ENCODE measurements at regions not wholly inside any gene's neighbourhood (a gene's known extent, or its start where the extent isn't known, plus 50 kb on each side); places are given as distances from the start of the nearest gene placed in this dataset.

DNA sequence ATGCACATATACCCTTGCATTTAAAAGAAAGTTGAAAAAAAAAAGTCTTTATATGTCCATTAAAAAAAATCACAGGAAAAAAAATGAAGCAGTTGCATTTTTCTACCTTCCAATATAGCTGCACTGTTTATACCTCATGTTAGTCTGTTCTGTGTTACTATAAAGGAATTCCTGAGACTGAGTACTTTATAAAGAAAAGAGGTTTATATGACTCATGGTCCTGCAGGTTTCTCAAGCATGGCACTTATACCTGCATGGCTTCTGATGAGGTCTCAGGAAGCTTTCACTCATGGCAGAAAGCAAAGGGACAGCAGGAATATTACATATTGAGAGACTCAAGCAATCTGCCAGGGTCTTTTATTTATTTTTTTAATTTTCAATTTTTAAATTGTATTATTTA is 277.2 kb upstream of the BCHE start:
- Histone ChIP-seq H3K27me3 (ENCODE audit: control insufficient read depth in 1 of 2, insufficient read depth in 2 of 2, low read length in 2 of 2) (no peaks in the 10 kb centered on the region), H3K4me2 (ENCODE audit: low read depth, low read length) (no peak overlapping the region), H3K36me3 (replicated peaks in 1 of 2; ENCODE audit: control insufficient read depth in 1 of 2, insufficient read depth in 2 of 2, low read length in 2 of 2) (no peaks in the 10 kb centered on the region), H3K4me1 (ENCODE audit: insufficient read depth, low read length) (no peaks in the 10 kb centered on the region), H3K9me3 (ENCODE audit: low read length) (no peaks in the 10 kb centered on the region), H4K20me1 (ENCODE audit: insufficient read depth, low read length) (no peaks in the 10 kb centered on the region), H3K9ac (ENCODE audit: insufficient read depth, low read depth, low read length) (no peak overlapping the region), H3K4me3 (replicated peaks in 1 of 3; ENCODE audit: insufficient read depth in 1 of 3, low read depth in 2 of 3, low read length in 3 of 3) (no peak overlapping the region), H2AFZ (ENCODE audit: low read length) (no peak overlapping the region), H3K27ac (ENCODE audit: extremely low read length, insufficient read depth, low read length) (no peak overlapping the region), H3K79me2 (ENCODE audit: insufficient read depth, low read length) (no peaks in the 10 kb centered on the region)
- in situ Hi-C loops (cut with HindIII; ENCODE audit: extremely low pct_ligation_motif_present, low pct_unique_long_range_greater_than_20kb) (no loop called here), intact Hi-C loops (cut with micrococcal nuclease; ENCODE audit: unreplicated experiment) (no loop called here)
- POLR2A ChIA-PET, result no interaction called here
- no TSS peak for BruUV-seq (replicated peaks)
- CTCF ChIA-PET (ENCODE audit: low intra/inter-chr PET ratio, low total read pairs), result no interaction called here
- TF ChIP-seq, protein P1, sequence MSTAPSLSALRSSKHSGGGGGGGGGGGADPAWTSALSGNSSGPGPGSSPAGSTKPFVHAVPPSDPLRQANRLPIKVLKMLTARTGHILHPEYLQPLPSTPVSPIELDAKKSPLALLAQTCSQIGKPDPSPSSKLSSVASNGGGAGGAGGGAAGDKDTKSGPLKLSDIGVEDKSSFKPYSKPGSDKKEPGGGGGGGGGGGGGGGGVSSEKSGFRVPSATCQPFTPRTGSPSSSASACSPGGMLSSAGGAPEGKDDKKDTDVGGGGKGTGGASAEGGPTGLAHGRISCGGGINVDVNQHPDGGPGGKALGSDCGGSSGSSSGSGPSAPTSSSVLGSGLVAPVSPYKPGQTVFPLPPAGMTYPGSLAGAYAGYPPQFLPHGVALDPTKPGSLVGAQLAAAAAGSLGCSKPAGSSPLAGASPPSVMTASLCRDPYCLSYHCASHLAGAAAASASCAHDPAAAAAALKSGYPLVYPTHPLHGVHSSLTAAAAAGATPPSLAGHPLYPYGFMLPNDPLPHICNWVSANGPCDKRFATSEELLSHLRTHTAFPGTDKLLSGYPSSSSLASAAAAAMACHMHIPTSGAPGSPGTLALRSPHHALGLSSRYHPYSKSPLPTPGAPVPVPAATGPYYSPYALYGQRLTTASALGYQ (CRISPR knock-in tag; IDR thresholded peaks at IDR 0.05), result no peak
- TF ChIP-seq ISX (CRISPR knock-in tag; conservative IDR thresholded peaks at IDR 0.05) (no peak), ZNF773 (CRISPR knock-in tag; IDR thresholded peaks at IDR 0.05; ENCODE audit: borderline replicate concordance) (no peak), SP2 (CRISPR knock-in tag; IDR thresholded peaks at IDR 0.05) (no peak), ZNF530 (CRISPR knock-in tag; IDR thresholded peaks at IDR 0.05; ENCODE audit: low read depth) (no peak), CAMTA2 (CRISPR knock-in tag; IDR thresholded peaks at IDR 0.05; ENCODE audit: borderline replicate concordance) (no peak), ZNF224 (CRISPR knock-in tag; IDR thresholded peaks at IDR 0.05) (no peak), ETV6 (CRISPR knock-in tag; conservative IDR thresholded peaks at IDR 0.05) (no peak), MEF2D (CRISPR knock-in tag; IDR thresholded peaks at IDR 0.05) (no peak), STAG1 (CRISPR knock-in tag; IDR thresholded peaks at IDR 0.05) (no peak), ERF (CRISPR knock-in tag; IDR thresholded peaks at IDR 0.05) (no peak), ZNF777 (CRISPR knock-in tag; IDR thresholded peaks at IDR 0.05) (no peak), ZNF496 (CRISPR knock-in tag; IDR thresholded peaks at IDR 0.05; ENCODE audit: insufficient replicate concordance) (no peak)
- TF ChIP-seq, protein P2, sequence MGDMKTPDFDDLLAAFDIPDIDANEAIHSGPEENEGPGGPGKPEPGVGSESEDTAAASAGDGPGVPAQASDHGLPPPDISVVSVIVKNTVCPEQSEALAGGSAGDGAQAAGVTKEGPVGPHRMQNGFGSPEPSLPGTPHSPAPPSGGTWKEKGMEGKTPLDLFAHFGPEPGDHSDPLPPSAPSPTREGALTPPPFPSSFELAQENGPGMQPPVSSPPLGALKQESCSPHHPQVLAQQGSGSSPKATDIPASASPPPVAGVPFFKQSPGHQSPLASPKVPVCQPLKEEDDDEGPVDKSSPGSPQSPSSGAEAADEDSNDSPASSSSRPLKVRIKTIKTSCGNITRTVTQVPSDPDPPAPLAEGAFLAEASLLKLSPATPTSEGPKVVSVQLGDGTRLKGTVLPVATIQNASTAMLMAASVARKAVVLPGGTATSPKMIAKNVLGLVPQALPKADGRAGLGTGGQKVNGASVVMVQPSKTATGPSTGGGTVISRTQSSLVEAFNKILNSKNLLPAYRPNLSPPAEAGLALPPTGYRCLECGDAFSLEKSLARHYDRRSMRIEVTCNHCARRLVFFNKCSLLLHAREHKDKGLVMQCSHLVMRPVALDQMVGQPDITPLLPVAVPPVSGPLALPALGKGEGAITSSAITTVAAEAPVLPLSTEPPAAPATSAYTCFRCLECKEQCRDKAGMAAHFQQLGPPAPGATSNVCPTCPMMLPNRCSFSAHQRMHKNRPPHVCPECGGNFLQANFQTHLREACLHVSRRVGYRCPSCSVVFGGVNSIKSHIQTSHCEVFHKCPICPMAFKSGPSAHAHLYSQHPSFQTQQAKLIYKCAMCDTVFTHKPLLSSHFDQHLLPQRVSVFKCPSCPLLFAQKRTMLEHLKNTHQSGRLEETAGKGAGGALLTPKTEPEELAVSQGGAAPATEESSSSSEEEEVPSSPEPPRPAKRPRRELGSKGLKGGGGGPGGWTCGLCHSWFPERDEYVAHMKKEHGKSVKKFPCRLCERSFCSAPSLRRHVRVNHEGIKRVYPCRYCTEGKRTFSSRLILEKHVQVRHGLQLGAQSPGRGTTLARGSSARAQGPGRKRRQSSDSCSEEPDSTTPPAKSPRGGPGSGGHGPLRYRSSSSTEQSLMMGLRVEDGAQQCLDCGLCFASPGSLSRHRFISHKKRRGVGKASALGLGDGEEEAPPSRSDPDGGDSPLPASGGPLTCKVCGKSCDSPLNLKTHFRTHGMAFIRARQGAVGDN (CRISPR knock-in tag; IDR thresholded peaks at IDR 0.05), result no peak
- TF ChIP-seq, protein P3, sequence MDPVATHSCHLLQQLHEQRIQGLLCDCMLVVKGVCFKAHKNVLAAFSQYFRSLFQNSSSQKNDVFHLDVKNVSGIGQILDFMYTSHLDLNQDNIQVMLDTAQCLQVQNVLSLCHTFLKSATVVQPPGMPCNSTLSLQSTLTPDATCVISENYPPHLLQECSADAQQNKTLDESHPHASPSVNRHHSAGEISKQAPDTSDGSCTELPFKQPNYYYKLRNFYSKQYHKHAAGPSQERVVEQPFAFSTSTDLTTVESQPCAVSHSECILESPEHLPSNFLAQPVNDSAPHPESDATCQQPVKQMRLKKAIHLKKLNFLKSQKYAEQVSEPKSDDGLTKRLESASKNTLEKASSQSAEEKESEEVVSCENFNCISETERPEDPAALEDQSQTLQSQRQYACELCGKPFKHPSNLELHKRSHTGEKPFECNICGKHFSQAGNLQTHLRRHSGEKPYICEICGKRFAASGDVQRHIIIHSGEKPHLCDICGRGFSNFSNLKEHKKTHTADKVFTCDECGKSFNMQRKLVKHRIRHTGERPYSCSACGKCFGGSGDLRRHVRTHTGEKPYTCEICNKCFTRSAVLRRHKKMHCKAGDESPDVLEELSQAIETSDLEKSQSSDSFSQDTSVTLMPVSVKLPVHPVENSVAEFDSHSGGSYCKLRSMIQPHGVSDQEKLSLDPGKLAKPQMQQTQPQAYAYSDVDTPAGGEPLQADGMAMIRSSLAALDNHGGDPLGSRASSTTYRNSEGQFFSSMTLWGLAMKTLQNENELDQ (CRISPR knock-in tag; IDR thresholded peaks at IDR 0.05; ENCODE audit: borderline replicate concordance), result no peak
- TF ChIP-seq, protein P4, sequence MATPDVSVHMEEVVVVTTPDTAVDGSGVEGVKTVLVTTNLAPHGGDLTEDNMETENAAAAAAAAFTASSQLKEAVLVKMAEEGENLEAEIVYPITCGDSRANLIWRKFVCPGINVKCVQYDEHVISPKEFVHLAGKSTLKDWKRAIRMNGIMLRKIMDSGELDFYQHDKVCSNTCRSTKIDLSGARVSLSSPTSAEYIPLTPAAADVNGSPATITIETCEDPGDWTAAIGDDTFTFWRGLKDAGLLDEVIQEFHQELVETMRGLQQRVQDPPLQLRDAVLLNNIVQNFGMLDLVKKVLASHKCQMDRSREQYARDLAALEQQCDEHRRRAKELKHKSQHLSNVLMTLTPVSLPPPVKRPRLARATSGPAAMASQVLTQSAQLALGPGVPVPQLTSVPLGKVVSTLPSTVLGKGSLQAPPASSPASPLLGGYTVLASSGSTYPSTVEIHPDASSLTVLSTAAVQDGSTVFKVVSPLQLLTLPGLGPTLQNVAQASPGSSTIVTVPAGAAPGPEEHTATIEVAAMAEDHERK (CRISPR knock-in tag; IDR thresholded peaks at IDR 0.05; ENCODE audit: low read depth), result no peak
- DNase-seq (ENCODE audit: low spot score), result no peak
- no peak for FAIRE-seq
- ATAC-seq, result no peak

All from HepG2 (cell line).